A549 (cell line): ENCODE measurements at regions not wholly inside any gene's neighbourhood (a gene's known extent, or its start where the extent isn't known, plus 50 kb on each side); places are given as distances from the start of the nearest gene placed in this dataset.

Source experiments
- CHD2 ChIP-seq: fragments of 150-350 bp; IDR thresholded peaks from 2 replicates; pipeline ENCODE4 v1.6.1; 2014; ENCODE audit warnings: low read length; ENCODE audit not compliant: partially characterized antibody
- EP300 ChIP-seq, 2 experiments: fragments of >200 bp; sonication (Bioruptor Twin); formaldehyde crosslinking; IDR thresholded peaks; 2 replicates in 1 of 2; 3 replicates in 1 of 2; pipeline ENCODE4 v1.6.1; 2016 to 2017
- HDAC2 ChIP-seq: fragments of 200-600 bp; sonication (generic); IDR thresholded peaks from 2 replicates; pipeline ENCODE4 v1.6.1; 2016
- MYC ChIP-seq: IDR thresholded peaks from 2 replicates; pipeline ENCODE4 v1.6.1; 2012; ENCODE audit warnings: mild to moderate bottlenecking, inconsistent platforms, low read length, improper control_type of control experiment, borderline replicate concordance
- POLR2A ChIP-seq: IDR thresholded peaks from 2 replicates; pipeline ENCODE4 v1.6.1; 2012; ENCODE audit warnings: mild to moderate bottlenecking, low read length
- POLR2AphosphoS2 ChIP-seq: conservative IDR thresholded peaks from 2 replicates; pipeline ENCODE4 v1.6.1; 2012; ENCODE audit warnings: low read length, improper control_type of control experiment, inconsistent platforms
- RAD21 ChIP-seq, 2 experiments: fragments of >200 bp in 1 of 2; sonication (Bioruptor Twin) in 1 of 2; formaldehyde crosslinking in 1 of 2; IDR thresholded peaks in 1 of 2; conservative IDR thresholded peaks in 1 of 2; 2 replicates in 1 of 2; 3 replicates in 1 of 2; pipeline ENCODE4 v1.6.1; 2012 to 2018; ENCODE audit warnings: inconsistent platforms in 1 of 2
- RARB ChIP-seq: fragments of 250-450 bp; sonication (Bioruptor Pico); IDR thresholded peaks from 2 replicates; pipeline ENCODE4 v1.8.0; 2021; ENCODE audit warnings: mild to moderate bottlenecking, moderate library complexity
- RFX5 ChIP-seq: fragments of 450-650 bp; IDR thresholded peaks from 2 replicates; pipeline ENCODE4 v1.7.1; 2014; ENCODE audit warnings: antibody characterized with exemption, mild to moderate bottlenecking, moderate library complexity
- RNF2 ChIP-seq: fragments of 200-600 bp; sonication (generic); IDR thresholded peaks from 2 replicates; pipeline ENCODE4 v1.6.1; 2016; ENCODE audit warnings: low read depth, mild to moderate bottlenecking, antibody characterized with exemption, moderate library complexity, borderline replicate concordance
- SMC3 ChIP-seq: fragments of >200 bp; sonication (Bioruptor Twin); formaldehyde crosslinking; IDR thresholded peaks from 3 replicates; pipeline ENCODE4 v1.6.1; 2018; ENCODE audit warnings: inconsistent platforms
- TF ChIP-seq, protein P1 (sequence below): fragments of >200 bp; sonication (Bioruptor Twin); formaldehyde crosslinking; IDR thresholded peaks from 3 replicates; pipeline ENCODE4 v1.5.1; 2016
- TF ChIP-seq, protein P2 (sequence below): fragments of 450-650 bp; IDR thresholded peaks from 2 replicates; pipeline ENCODE4 v1.6.1; 2014; ENCODE audit warnings: antibody characterized with exemption
- TF ChIP-seq, protein P3 (sequence below): fragments of 150-350 bp; IDR thresholded peaks from 2 replicates; pipeline ENCODE4 v1.6.1; 2014; ENCODE audit warnings: low read depth, mild to moderate bottlenecking, low read length

DNA sequence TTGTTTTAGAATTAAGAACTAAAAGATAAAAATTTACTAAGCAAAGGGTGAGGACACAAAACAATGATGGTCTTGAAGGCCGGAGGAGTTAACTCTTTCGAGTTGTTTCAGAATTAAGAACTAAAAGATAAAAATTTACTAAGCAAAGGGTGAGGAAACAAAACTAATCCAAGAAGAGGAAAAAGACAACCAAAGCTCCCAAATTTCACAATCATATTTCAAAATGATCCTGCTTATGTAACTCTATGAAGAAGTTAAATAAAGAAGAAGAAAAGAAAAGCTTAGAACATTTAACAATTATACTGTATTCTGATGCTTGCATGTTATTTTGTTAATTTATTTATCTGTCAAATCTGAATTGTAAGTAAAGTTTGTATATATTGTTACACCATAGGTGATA is 154.8 kb upstream of the SLIT2 start:
- TF ChIP-seq EP300 (IDR thresholded peaks at IDR 0.05) (no peak), RFX5 (no peak), CHD2 (no peak), RAD21 (conservative IDR thresholded peaks at IDR 0.05 in 1 of 2, IDR thresholded peaks at IDR 0.05 in 1 of 2) (no peak), RARB (CRISPR knock-in tag) (no peak), MYC (no peak), POLR2AphosphoS2 (no peak), POLR2A (no peak), SMC3 (no peak), HDAC2 (no peak), RNF2 (no peak)
- TF ChIP-seq, protein P1, sequence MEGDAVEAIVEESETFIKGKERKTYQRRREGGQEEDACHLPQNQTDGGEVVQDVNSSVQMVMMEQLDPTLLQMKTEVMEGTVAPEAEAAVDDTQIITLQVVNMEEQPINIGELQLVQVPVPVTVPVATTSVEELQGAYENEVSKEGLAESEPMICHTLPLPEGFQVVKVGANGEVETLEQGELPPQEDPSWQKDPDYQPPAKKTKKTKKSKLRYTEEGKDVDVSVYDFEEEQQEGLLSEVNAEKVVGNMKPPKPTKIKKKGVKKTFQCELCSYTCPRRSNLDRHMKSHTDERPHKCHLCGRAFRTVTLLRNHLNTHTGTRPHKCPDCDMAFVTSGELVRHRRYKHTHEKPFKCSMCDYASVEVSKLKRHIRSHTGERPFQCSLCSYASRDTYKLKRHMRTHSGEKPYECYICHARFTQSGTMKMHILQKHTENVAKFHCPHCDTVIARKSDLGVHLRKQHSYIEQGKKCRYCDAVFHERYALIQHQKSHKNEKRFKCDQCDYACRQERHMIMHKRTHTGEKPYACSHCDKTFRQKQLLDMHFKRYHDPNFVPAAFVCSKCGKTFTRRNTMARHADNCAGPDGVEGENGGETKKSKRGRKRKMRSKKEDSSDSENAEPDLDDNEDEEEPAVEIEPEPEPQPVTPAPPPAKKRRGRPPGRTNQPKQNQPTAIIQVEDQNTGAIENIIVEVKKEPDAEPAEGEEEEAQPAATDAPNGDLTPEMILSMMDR = no peak
- TF ChIP-seq, protein P2, sequence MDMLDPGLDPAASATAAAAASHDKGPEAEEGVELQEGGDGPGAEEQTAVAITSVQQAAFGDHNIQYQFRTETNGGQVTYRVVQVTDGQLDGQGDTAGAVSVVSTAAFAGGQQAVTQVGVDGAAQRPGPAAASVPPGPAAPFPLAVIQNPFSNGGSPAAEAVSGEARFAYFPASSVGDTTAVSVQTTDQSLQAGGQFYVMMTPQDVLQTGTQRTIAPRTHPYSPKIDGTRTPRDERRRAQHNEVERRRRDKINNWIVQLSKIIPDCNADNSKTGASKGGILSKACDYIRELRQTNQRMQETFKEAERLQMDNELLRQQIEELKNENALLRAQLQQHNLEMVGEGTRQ = no peak
- TF ChIP-seq, protein P3, sequence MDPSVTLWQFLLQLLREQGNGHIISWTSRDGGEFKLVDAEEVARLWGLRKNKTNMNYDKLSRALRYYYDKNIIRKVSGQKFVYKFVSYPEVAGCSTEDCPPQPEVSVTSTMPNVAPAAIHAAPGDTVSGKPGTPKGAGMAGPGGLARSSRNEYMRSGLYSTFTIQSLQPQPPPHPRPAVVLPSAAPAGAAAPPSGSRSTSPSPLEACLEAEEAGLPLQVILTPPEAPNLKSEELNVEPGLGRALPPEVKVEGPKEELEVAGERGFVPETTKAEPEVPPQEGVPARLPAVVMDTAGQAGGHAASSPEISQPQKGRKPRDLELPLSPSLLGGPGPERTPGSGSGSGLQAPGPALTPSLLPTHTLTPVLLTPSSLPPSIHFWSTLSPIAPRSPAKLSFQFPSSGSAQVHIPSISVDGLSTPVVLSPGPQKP = no peak
